ENCODE measurements at regions not wholly inside any gene's neighbourhood (a gene's known extent, or its start where the extent isn't known, plus 50 kb on each side); places are given as distances from the start of the nearest gene placed in this dataset.

DNA sequence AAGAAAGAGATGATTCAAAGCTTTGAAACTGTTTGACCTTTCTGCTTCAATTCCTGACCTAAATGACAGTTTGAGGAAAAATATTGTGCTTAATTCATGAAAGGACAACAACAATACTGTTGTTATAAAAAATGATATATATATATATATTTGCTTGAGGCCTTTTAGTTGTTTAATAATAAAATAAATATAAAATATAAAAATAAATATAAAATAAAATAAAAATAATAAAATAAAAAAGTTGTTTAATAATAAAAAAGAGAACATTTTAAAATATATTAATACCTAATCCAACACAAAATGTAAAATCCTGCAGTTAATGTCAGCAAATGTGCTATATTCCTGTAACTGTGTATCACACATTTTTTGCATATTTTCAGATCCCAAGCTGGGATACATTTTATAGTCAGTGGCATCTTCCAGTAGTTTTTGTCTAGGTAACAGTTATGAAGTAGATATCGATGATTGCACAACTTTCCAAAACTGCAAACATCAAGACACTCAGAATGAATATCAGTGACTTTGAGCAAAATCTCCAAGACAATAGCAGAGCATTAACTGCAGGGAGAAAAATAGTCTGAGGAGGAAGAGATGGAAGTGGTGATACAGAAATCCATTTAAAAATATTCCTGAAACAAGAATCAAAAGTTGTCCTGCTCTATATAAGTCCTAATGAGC, 375.5 kb upstream of the KLHL1 start:
- no peak for DNase-seq

DNA sequence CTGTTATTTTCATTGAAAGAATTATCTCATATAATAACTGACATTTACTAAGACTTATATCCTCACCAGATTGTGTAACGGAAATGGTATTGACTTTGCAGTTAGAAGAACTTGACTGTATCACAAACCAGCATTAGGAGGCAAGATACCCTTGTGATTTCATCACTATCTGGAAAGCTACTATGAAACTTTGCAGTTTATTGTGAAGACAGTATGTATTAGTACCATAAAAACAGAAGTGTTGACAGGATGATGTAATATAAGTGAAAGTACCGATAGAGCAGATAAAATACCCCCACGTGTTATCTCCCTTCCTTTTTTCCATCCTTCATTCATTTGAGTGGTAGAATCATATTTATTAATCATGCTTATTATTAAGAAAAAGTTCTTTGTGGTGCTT, 365.7 kb upstream of the KLHL1 start:
- no peak for DNase-seq

- no peak for DNase-seq
Observed at GRCh38 chr13:70469077-70469476, 360.8 kb upstream of the KLHL1 start.

GRCh38 chr13:70457474-70457873, 349.2 kb upstream of the KLHL1 start:
- no peak for DNase-seq

DNA sequence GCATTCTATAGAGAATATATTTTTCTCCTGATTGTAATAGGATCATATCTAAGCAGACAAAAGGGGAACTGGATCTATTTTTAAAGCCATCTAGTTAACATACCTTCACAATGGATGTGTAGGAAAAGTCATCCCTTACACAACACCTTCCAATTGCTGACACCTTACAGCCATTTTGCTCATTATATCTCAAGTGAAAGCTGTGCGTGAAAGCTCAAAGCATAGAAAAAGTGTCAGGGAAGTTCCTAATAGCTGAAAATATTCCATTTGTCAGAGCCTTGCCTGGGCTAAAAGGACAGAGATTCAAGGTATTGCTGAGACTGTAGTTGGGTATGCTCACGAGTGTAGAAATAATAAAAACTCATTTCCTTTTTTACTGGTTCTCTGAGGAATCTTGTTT, 340.6 kb upstream of the KLHL1 start:
- DNase-seq, result no peak

DNA sequence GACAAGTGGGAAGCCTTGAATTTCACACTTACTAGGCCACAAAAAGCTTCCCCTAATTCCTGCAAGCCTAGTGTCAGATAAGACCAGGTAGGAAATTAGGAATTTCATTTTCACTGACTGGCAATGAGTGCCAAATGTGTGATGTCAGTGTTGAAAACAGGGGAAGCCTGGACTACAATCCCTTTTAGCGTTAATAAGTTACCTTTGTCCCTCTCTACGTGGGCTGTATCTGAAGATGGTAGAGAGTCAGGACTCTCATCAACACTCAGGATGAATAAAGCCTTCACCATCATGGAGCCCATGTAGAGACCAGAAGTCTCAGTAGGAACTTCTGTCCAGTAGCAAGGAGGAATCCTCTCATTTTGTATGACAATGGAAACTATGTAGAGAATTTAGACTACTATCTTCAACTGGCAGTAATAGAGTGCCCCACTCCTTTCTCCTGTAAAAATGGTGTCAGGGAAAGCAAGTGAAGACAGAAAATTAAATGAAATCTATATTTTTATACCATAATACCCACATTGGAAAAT, 324.1 kb upstream of the KLHL1 start:
- no peak for DNase-seq

DNA sequence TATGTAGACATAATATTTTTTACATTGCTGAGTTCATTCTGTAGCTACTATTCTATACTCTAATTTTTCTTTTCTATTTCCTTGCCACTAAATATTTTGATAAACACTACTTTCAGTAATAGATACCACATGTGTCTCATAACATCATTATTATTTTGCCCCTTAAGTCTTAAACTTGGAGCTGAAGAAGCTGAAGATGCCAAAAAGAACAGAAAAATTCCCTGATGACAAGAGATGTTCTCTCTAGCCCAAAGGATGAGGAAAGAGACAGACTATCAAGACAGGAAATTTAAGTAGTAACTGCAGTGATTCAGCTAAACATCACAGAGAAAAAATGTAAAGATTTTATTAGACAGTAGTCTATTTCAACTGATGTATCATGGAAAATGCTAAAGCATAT, 322.0 kb upstream of the KLHL1 start:
- no peak for DNase-seq

DNA sequence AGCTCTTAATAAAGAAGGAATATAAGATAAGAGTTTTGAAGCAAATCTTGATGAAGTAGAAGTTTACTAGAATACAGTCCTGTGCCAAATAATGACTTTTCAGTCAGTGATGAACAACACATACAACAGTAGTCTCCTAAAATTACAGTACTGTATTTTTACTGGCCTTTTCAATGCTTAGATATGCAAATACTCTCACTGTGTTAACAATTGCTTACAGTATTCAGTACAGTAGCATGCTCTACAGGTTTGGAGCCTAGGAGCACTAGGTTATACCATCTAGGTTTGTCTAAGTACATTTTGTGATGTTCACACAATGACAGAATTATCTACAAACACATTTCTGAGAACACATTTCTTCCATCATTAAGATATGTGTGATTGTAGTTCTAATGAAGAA, 316.7 kb upstream of the KLHL1 start:
- DNase-seq, result no peak

DNA sequence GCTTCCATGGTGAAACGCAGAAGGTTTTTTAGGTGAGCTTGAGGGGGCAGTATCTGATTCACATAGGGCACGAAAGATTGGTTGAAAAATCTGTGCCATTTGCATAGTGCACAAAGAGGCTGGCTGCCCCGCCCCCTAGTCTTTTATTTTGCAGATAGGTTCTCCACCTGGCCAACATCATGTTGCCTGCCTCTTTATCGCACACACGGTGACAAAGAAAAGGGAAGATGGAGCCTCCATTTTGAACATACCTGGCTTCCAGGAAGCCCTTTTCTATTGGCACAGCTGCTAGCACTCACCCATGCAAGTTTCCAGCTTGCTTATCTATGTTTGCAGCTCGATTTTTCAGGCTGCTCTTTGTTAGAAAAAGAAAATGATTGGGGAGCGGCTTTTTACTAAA, 316.2 kb upstream of the KLHL1 start:
- no peak for DNase-seq

GRCh38 chr13:70415136-70415535, 306.9 kb upstream of the KLHL1 start:
- DNase-seq, result no peak

DNA sequence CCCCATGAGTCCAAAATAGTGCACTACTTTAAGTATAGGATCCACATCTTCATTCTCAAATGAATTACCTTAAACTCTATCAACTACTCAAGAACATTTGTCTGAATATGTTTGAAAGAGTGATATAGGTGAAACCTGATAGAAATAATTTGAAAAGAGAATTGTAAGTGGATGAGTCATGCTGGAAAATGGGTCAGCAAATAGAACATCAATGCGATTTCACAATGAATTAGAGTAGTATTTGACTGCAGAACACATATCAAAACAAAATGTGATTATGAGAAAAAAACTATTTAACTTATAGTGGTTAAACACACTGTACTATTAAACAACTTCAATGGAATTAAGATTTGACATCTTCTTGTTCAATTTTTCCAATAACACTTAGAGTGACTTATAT, 300.6 kb upstream of the KLHL1 start:
- DNase-seq, result no peak

DNA sequence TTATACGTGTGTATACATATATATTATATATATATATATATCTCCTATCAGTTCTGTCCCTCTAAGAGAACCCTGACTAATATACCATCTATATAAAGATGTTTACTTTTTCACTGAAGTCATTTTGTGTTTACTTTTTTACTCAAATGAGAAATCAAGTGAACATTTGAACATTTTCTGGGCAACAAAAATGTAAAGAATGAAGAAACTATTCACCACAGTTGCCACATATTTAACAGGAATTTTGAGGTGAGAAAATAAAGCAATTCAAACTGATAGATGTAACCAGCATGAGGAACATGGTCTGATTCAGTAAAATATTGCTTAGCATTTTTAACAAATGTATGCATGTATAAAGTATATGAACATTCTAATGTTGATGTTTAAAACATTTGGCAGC, 299.2 kb upstream of the KLHL1 start:
- no peak for DNase-seq

- DNase-seq, result no peak
Observed at GRCh38 chr13:70405266-70405665, 297.0 kb upstream of the KLHL1 start.

GRCh38 chr13:70394031-70394548, 285.8 kb upstream of the KLHL1 start:
- DNase-seq, result no peak

- DNase-seq, result no peak
Observed at GRCh38 chr13:70391678-70392077, 283.4 kb upstream of the KLHL1 start.

GRCh38 chr13:70390968-70391367, 282.7 kb upstream of the KLHL1 start:
- no peak for DNase-seq

DNA sequence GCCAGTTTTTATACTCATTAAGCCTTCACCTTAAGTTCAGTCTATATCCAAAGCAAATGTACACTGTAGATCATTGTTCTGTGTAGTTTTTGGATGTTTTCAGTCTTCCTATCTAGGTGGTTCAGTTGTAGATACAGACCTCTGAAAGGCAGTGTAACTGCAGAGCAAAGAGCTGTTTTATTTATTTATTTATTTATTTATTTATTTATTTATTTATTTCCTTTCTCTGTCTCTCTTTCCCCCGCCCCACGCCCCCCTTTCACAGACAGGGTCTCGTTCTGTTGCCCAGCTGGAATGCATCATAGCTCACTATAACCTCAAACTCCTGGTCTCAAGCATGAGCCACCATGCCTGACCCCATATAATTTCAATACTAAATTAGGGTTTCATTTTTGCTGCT, 281.8 kb upstream of the KLHL1 start:
- no peak for DNase-seq

DNA sequence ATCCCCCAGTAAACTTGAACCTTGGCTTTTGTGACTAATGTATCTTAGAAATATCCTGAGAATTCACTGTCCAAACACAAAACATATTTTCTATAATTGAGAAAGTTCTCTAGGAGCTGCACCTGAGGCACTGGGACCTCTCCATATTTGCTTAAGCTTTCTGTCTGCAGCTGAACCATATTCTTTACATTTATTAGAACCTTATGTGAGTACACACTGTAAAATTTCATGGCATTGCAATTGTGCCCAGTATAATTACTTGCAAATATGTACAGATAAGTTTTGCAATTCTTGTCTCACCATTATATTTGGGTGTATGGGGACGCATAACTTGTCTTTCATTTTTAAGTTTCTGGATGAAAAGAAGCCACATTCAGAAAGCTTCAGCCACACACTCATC, 280.7 kb upstream of the KLHL1 start:
- DNase-seq, result no peak

- no peak for DNase-seq
Observed at GRCh38 chr13:70386919-70387318, 278.7 kb upstream of the KLHL1 start.

DNA sequence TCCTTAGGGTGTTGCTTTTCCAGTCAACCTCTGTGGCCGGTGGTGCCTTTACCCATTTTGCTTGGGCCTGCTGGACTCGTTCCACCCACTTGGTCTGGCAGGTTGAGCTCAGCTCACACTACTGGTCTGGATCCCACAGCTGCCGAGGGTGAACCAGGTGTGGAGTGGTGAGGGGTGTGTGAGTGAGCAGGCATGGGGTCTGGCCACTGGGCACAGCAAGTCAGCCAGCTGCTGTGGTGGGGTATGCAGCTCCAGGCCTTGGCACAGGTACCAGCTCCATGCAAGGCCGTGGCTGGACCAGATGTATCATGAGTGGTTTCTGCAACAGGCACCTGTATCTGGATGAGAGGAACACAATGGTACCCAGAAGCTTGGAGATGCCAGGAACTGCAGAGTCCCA, 277.6 kb upstream of the KLHL1 start:
- DNase-seq, result no peak

DNA sequence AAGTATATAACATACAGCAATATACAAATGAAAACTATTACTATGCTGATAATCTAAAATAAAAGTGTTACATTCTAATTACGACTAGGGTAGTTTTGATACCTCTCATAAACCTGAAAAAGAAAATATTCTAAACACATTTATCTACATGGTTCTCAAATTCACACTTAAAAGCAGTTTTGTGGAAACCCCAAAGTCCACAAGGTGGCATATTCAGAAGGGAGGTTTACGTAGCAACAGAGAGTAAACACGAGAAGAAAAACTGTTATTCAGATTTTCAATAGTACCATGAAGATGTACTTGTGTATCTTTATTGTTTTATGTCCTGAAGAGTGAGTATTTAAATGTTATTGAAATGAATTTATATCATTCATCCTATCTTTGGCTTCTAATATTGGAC, 275.9 kb upstream of the KLHL1 start:
- no peak for DNase-seq

DNA sequence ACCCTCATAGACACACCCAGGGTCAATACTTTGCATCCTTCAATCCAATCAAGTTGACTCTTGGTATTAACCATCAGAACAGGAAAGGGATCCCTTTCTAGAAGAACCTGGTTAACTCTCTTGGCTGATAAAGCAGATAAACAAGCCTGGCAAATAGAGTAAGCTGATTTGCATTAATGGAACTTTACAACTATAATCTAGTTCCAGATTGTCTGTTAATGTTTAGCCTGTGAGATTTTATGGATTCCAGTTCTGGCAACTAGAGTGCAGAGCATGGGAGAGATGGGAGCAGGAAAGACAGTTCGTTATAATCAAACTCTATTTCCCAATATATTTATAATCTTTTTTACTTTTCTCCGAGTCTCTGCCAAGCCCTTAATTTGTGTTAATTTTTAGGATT, 272.6 kb upstream of the KLHL1 start:
- DNase-seq, result no peak

- DNase-seq, result no peak
Observed at GRCh38 chr13:70375718-70376117, 267.5 kb upstream of the KLHL1 start.

DNA sequence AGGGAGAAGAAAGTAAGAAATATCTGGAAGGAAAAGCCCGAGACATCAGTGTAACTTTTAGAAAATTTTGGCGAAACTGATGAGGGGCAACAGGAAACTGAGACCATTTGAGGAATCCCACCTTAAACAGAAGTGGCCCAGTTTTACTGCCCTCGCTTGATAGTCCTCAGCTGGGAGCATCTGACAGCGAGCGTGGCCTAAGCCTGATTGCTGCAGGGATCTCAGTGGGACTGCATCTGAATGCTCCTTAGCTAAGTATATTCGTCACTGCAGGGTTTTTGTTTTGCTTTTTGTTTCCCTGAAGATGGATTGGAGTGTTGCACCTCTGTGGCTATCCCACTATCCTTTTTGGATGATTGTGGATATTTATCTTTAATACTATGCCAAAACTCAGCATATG, 262.7 kb upstream of the KLHL1 start:
- no peak for DNase-seq

DNA sequence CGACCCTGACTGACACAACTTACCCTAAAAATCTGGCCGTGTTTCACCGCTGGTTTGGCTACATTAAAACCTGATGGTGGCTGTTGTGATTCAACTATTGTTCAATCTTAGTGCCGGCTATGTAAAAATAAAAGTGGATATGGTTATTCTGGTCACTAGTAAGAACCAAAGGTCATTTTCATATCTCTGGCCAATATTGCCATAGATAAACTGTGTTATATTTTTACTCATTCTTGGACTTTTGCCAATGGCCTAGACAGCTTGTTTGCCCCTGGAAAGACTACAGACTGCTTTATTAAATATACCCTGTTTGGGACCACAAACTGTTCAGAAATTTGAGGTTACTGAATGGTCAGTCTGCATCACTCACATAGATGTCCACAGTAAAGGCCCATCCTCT, 258.5 kb upstream of the KLHL1 start:
- no peak for DNase-seq

Measured in fibroblast of skin of abdomen (primary cell).